HepG2 (cell line): ENCODE measurements at regions not wholly inside any gene's neighbourhood (a gene's known extent, or its start where the extent isn't known, plus 50 kb on each side); places are given as distances from the start of the nearest gene placed in this dataset.

Experiments
- ATAC-seq: fragments of 200-7000 bp; cut with Tn5 transposase; 3 replicates; pipeline ENCODE4 v1.9.1; 2020; ENCODE audit warnings: mild to moderate bottlenecking, moderate library complexity
- BruUV-seq: library from RNA; stranded (reverse); fragments of 400-500 nt; replicated peaks from 2 replicates; lab custom pipeline; 2021; lab: Mats Ljungman, UMichigan
- CTCF ChIA-PET: fragments of 300-600 bp; formaldehyde crosslinking; extraction: SDS; loops from one replicate; lab custom pipeline; 2021; ENCODE audit warnings: low total read pairs, inconsistent platforms, low intra/inter-chr PET ratio; lab: Yijun Ruan, JAX
- POLR2A ChIA-PET: fragments of 350-600 bp; sonication (Branson Sonifier 250); formaldehyde crosslinking; loops from one replicate; lab custom pipeline; 2020; ENCODE audit warnings: antibody characterized with exemption, inconsistent platforms; lab: Yijun Ruan, JAX
- DNase-seq: peaks from one replicate; pipeline ENCODE4 v3.0.0-alpha.2; 2015; ENCODE audit warnings: low spot score
- FAIRE-seq: peaks from 3 replicates; lab custom pipeline; 2011; peaks lifted over from hg19 to GRCh38; lab: Jason Lieb, UNC
- H2AFZ ChIP-seq: one replicate; pipeline ENCODE4 v1.6.1; 2011; ENCODE audit warnings: low read length, inconsistent platforms
- H3K27ac ChIP-seq: fragments of 300-600 bp; 3 replicates; pipeline ENCODE4 v1.8.0; 2011; ENCODE audit warnings: mixed run types, mild to moderate bottlenecking, mixed read lengths, low read length, inconsistent platforms; ENCODE audit not compliant: insufficient read depth; ENCODE audit errors: extremely low read length
- H3K27me3 ChIP-seq, 2 experiments: fragments of 200-600 bp in 1 of 2; 2 replicates in 1 of 2; 3 replicates in 1 of 2; pipeline versions ENCODE4 v1.6.0 to v1.8.0; 2011; ENCODE audit warnings: low read length in 2 of 2, mild to moderate bottlenecking in 2 of 2, moderate library complexity in 2 of 2, inconsistent platforms in 1 of 2; ENCODE audit not compliant: insufficient read depth in 2 of 2, control insufficient read depth in 1 of 2
- H3K36me3 ChIP-seq, 2 experiments: fragments of 200-600 bp in 1 of 2; replicated peaks in 1 of 2; 2 replicates in 1 of 2; 3 replicates in 1 of 2; pipeline versions ENCODE4 v1.5.1 to v1.8.0; 2011; ENCODE audit warnings: low read length in 2 of 2, inconsistent platforms in 1 of 2; ENCODE audit not compliant: insufficient read depth in 2 of 2, control insufficient read depth in 1 of 2
- H3K4me1 ChIP-seq: 2 replicates; pipeline ENCODE4 v1.5.1; 2012; ENCODE audit warnings: low read length, inconsistent platforms; ENCODE audit not compliant: insufficient read depth
- H3K4me2 ChIP-seq: 2 replicates; pipeline ENCODE4 v1.6.0; 2011; ENCODE audit warnings: low read depth, low read length, inconsistent platforms
- H3K4me3 ChIP-seq, 3 experiments: fragments of 200-600 bp in 1 of 3; sonication (generic), shearing (Covaris generic) in 1 of 3; replicated peaks in 1 of 3; 2 replicates each; pipeline ENCODE4 v1.5.1; 2011 to 2016; ENCODE audit warnings: low read length in 3 of 3, inconsistent platforms in 2 of 3, low read depth in 2 of 3, mild to moderate bottlenecking in 2 of 3, control low read depth in 1 of 3, mixed read lengths in 1 of 3; ENCODE audit not compliant: insufficient read depth in 1 of 3
- H3K79me2 ChIP-seq: one replicate; pipeline ENCODE4 v1.6.1; 2011; ENCODE audit warnings: low read length, inconsistent platforms; ENCODE audit not compliant: insufficient read depth
- H3K9ac ChIP-seq: 2 replicates; pipeline ENCODE4 v1.6.0; 2011; ENCODE audit warnings: mild to moderate bottlenecking, low read depth, low read length, inconsistent platforms; ENCODE audit not compliant: insufficient read depth
- H3K9me3 ChIP-seq: 2 replicates; pipeline ENCODE4 v1.5.1; 2012; ENCODE audit warnings: mild to moderate bottlenecking, low read length
- H4K20me1 ChIP-seq: 2 replicates; pipeline ENCODE4 v1.6.0; 2011; ENCODE audit warnings: inconsistent platforms, mild to moderate bottlenecking, low read length, moderate library complexity; ENCODE audit not compliant: insufficient read depth
- CBX1 ChIP-seq: IDR thresholded peaks from one replicate; pipeline ENCODE4 v1.6.1; 2016; ENCODE audit warnings: antibody characterized with exemption, low read depth
- E2F5 ChIP-seq: sonication (generic); formaldehyde crosslinking; conservative IDR thresholded peaks from 2 replicates; pipeline ENCODE4 v1.4.0; 2020; ENCODE audit warnings: missing genetic modification reagents
- FOXK1 ChIP-seq: sonication (generic); formaldehyde crosslinking; IDR thresholded peaks from 2 replicates; pipeline ENCODE4 v1.4.0; 2020; ENCODE audit warnings: low read depth, missing genetic modification reagents, borderline replicate concordance
- HNRNPLL ChIP-seq: fragments of 200-400 bp; formaldehyde crosslinking; IDR thresholded peaks from 2 replicates; pipeline ENCODE4 v1.6.1; 2017; ENCODE audit warnings: mild to moderate bottlenecking, low read depth, low read length; ENCODE audit not compliant: poor library complexity, severe bottlenecking
- NFKB2 ChIP-seq: sonication (generic); formaldehyde crosslinking; IDR thresholded peaks from 2 replicates; pipeline ENCODE4 v1.4.0; 2020; ENCODE audit warnings: missing genetic modification reagents, borderline replicate concordance
- PCBP1 ChIP-seq: fragments of 200-400 bp; formaldehyde crosslinking; IDR thresholded peaks from 2 replicates; pipeline ENCODE4 v1.6.1; 2017; ENCODE audit warnings: mild to moderate bottlenecking, low read depth, low read length, borderline replicate concordance
- RARA ChIP-seq: IDR thresholded peaks from 2 replicates; pipeline ENCODE4 v1.6.1; 2016; ENCODE audit warnings: missing genetic modification reagents, missing compliant biosample characterization
- RCOR2 ChIP-seq: IDR thresholded peaks from 2 replicates; pipeline ENCODE4 v1.6.1; 2016; ENCODE audit warnings: missing biosample characterization, missing genetic modification reagents
- RFX1 ChIP-seq: fragments of 450-650 bp; IDR thresholded peaks from 2 replicates; pipeline ENCODE4 v1.6.1; 2017
- ZFAT ChIP-seq: sonication (generic); formaldehyde crosslinking; conservative IDR thresholded peaks from 2 replicates; pipeline ENCODE4 v1.8.1; 2023; ENCODE audit warnings: missing genetic modification reagents, inconsistent platforms
- ZMYM2 ChIP-seq: sonication (generic); formaldehyde crosslinking; IDR thresholded peaks from 2 replicates; pipeline ENCODE4 v1.8.0; 2022; ENCODE audit warnings: mild to moderate bottlenecking, missing genetic modification reagents
- ZNF264 ChIP-seq: sonication (generic); formaldehyde crosslinking; IDR thresholded peaks from 2 replicates; pipeline ENCODE4 v1.4.0; 2020; ENCODE audit warnings: missing genetic modification reagents
- ZNF326 ChIP-seq: sonication (generic); formaldehyde crosslinking; IDR thresholded peaks from 2 replicates; pipeline ENCODE4 v1.4.0; 2020; ENCODE audit warnings: missing genetic modification reagents, borderline replicate concordance
- ZNF605 ChIP-seq: sonication (generic); formaldehyde crosslinking; IDR thresholded peaks from 2 replicates; pipeline ENCODE4 v1.8.0; 2022; ENCODE audit warnings: mild to moderate bottlenecking, missing genetic modification reagents
- ZNF800 ChIP-seq: sonication (generic); formaldehyde crosslinking; IDR thresholded peaks from 2 replicates; pipeline ENCODE4 v1.4.0; 2020; ENCODE audit warnings: missing genetic modification reagents
- WGBS: methylation state at CpG from one replicate; pipeline ENCODE4 v1.1.6; 2017; ENCODE audit warnings: low lambda C conversion rate; 5-methylcytosine and 5-hydroxymethylcytosine counted together
- in situ Hi-C: cut with HindIII; loops from 2 replicates; pipeline ENCODE4 v1.10.0; 2017; ENCODE audit warnings: low pct_unique_long_range_greater_than_20kb; ENCODE audit not compliant: extremely low pct_ligation_motif_present
- intact Hi-C: fragments of 100-400 bp; cut with micrococcal nuclease; formaldehyde crosslinking; loops from one replicate; pipeline ENCODE4 v1.10.0; 2022; ENCODE audit not compliant: unreplicated experiment
- TF ChIP-seq, protein P1 (sequence below): sonication (generic); formaldehyde crosslinking; IDR thresholded peaks from 2 replicates; pipeline ENCODE4 v1.4.0; 2020; ENCODE audit warnings: mild to moderate bottlenecking, low read depth, missing genetic modification reagents

DNA sequence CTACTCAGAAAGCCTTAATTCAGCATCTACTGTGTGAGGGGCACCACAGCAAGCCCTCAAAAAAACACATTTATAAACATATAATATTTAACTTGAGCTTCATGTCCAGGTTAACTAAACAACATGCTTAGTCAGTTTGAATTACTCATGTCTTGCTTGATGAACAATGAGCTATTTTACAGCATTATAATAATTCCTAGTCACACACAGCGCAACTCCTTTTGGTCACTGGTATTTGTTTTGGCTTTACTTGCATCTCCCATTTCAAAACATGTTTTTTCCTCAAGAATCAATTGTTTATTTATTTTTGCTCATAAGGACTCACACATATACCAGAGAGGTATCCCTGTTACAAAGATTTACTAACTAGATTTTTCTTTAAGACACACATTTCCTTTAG is 616.7 kb upstream of the DAB2 start:
- H3K9me3 ChIP-seq = no peaks in the 10 kb centered on the region
- H3K27ac ChIP-seq = no peak overlapping the region
- H3K4me2 ChIP-seq = no peak overlapping the region
- 33% methylated on average over 1 of the region's 1 CpG for WGBS
- no peak overlapping the region for H2AFZ ChIP-seq
- ATAC-seq = no peak
- H3K79me2 ChIP-seq = no peaks in the 10 kb centered on the region
- H3K4me1 ChIP-seq = no peaks in the 10 kb centered on the region
- ChIA-PET POLR2A (no interaction called here), CTCF (no interaction called here)
- in situ Hi-C loops (no loop called here), intact Hi-C loops (no loop called here)
- no peaks in the 10 kb centered on the region for H4K20me1 ChIP-seq
- TF ChIP-seq RCOR2 = no peak
- TF ChIP-seq RARA (CRISPR knock-in tag) = no peak
- no peak for TF ChIP-seq ZMYM2 (CRISPR knock-in tag)
- TF ChIP-seq HNRNPLL = no peak
- no peak for TF ChIP-seq NFKB2 (CRISPR knock-in tag)
- no peak for TF ChIP-seq CBX1
- no peak for TF ChIP-seq ZNF264 (CRISPR knock-in tag)
- no peak for TF ChIP-seq E2F5 (CRISPR knock-in tag)
- no peak for TF ChIP-seq ZNF326 (CRISPR knock-in tag)
- no peak for TF ChIP-seq ZFAT
- no peak for TF ChIP-seq ZNF800 (CRISPR knock-in tag)
- TF ChIP-seq ZNF605 (CRISPR knock-in tag) = no peak
- TF ChIP-seq RFX1 = no peak
- TF ChIP-seq, protein P1, sequence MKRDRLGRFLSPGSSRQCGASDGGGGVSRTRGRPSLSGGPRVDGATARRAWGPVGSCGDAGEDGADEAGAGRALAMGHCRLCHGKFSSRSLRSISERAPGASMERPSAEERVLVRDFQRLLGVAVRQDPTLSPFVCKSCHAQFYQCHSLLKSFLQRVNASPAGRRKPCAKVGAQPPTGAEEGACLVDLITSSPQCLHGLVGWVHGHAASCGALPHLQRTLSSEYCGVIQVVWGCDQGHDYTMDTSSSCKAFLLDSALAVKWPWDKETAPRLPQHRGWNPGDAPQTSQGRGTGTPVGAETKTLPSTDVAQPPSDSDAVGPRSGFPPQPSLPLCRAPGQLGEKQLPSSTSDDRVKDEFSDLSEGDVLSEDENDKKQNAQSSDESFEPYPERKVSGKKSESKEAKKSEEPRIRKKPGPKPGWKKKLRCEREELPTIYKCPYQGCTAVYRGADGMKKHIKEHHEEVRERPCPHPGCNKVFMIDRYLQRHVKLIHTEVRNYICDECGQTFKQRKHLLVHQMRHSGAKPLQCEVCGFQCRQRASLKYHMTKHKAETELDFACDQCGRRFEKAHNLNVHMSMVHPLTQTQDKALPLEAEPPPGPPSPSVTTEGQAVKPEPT (CRISPR knock-in tag) = no peak
- TF ChIP-seq PCBP1 = no peak
- TF ChIP-seq FOXK1 (CRISPR knock-in tag) = no peak
- no peaks in the 10 kb centered on the region for H3K36me3 ChIP-seq
- no peak for FAIRE-seq
- no peaks in the 10 kb centered on the region for H3K27me3 ChIP-seq
- no TSS peak for BruUV-seq
- H3K4me3 ChIP-seq = no peak overlapping the region
- no peak overlapping the region for H3K9ac ChIP-seq
- DNase-seq = no peak
